WTC11 (cell line): ENCODE measurements at regions not wholly inside any gene's neighbourhood (a gene's known extent, or its start where the extent isn't known, plus 50 kb on each side); places are given as distances from the start of the nearest gene placed in this dataset.

Experiments
- CREB1 ChIP-seq: sonication (generic); formaldehyde crosslinking; IDR thresholded peaks from 2 replicates; pipeline ENCODE4 v1.8.0; 2023; ENCODE audit warnings: mild to moderate bottlenecking, missing genetic modification reagents
- CTCF ChIP-seq: fragments of 200-600 bp; IDR thresholded peaks from 2 replicates; pipeline ENCODE4 v1.8.0; 2022; ENCODE audit warnings: antibody characterized with exemption
- E2F5 ChIP-seq: sonication (generic); formaldehyde crosslinking; IDR thresholded peaks from 2 replicates; pipeline ENCODE4 v1.8.1; 2022; ENCODE audit warnings: mild to moderate bottlenecking, moderate library complexity, missing genetic modification reagents
- FOXK1 ChIP-seq: sonication (generic); formaldehyde crosslinking; IDR thresholded peaks from 2 replicates; pipeline ENCODE4 v1.8.0; 2022; ENCODE audit warnings: mild to moderate bottlenecking, moderate library complexity, missing genetic modification reagents
- HMGXB4 ChIP-seq: sonication (generic); formaldehyde crosslinking; IDR thresholded peaks from 2 replicates; pipeline ENCODE4 v1.8.1; 2023; ENCODE audit warnings: mild to moderate bottlenecking, moderate library complexity, missing genetic modification reagents
- MAX ChIP-seq: sonication (generic); formaldehyde crosslinking; IDR thresholded peaks from 2 replicates; pipeline ENCODE4 v1.8.0; 2022; ENCODE audit warnings: mild to moderate bottlenecking, missing genetic modification reagents
- MYBL2 ChIP-seq: sonication (generic); formaldehyde crosslinking; IDR thresholded peaks from 2 replicates; pipeline ENCODE4 v1.8.1; 2023; ENCODE audit warnings: mild to moderate bottlenecking, moderate library complexity, missing genetic modification reagents
- NR2C2 ChIP-seq: sonication (generic); formaldehyde crosslinking; IDR thresholded peaks from 2 replicates; pipeline ENCODE4 v1.8.0; 2022; ENCODE audit warnings: mild to moderate bottlenecking, missing genetic modification reagents
- USF1 ChIP-seq: sonication (generic); formaldehyde crosslinking; IDR thresholded peaks from 2 replicates; pipeline ENCODE4 v1.8.0; 2022; ENCODE audit warnings: mild to moderate bottlenecking, missing genetic modification reagents
- USF2 ChIP-seq: sonication (generic); formaldehyde crosslinking; IDR thresholded peaks from 2 replicates; pipeline ENCODE4 v1.8.1; 2023; ENCODE audit warnings: mild to moderate bottlenecking, missing genetic modification reagents, moderate library complexity
- ZBTB43 ChIP-seq: sonication (generic); formaldehyde crosslinking; IDR thresholded peaks from 2 replicates; pipeline ENCODE4 v1.8.1; 2023; ENCODE audit warnings: mild to moderate bottlenecking, missing genetic modification reagents
- ZNF138 ChIP-seq: sonication (generic); formaldehyde crosslinking; conservative IDR thresholded peaks from 2 replicates; pipeline ENCODE4 v1.8.1; 2022; ENCODE audit warnings: mild to moderate bottlenecking, moderate library complexity, missing genetic modification reagents
- ZNF263 ChIP-seq: sonication (generic); formaldehyde crosslinking; IDR thresholded peaks from 2 replicates; pipeline ENCODE4 v1.8.1; 2022; ENCODE audit warnings: low read depth, mild to moderate bottlenecking, moderate library complexity, missing genetic modification reagents
- ZNF423 ChIP-seq: fragments of 250-450 bp; sonication (Bioruptor Pico); IDR thresholded peaks from 2 replicates; pipeline ENCODE4 v2.1.2; 2022; ENCODE audit warnings: mild to moderate bottlenecking, moderate library complexity

GRCh38 chr6:21505574-21505990, 88.0 kb upstream of the SOX4 start:
- TF ChIP-seq E2F5 (CRISPR knock-in tag) (no peak), USF2 (no peak), CTCF (no peak), FOXK1 (CRISPR knock-in tag) (no peak), HMGXB4 (CRISPR knock-in tag) (no peak), CREB1 (CRISPR knock-in tag) (no peak), ZBTB43 (no peak), ZNF423 (no peak), ZNF263 (CRISPR knock-in tag) (no peak), ZNF138 (CRISPR knock-in tag) (no peak), NR2C2 (no peak), USF1 (CRISPR knock-in tag) (no peak), MYBL2 (CRISPR knock-in tag) (no peak), MAX (CRISPR knock-in tag) (no peak)
